ENCODE measurements at regions not wholly inside any gene's neighbourhood (a gene's known extent, or its start where the extent isn't known, plus 50 kb on each side); places are given as distances from the start of the nearest gene placed in this dataset.

GRCh38 chr3:162992741-162993140 lies 1496.1 kb downstream of the OTOL1 start:
- H3K27me3 ChIP-seq (ENCODE audit: control insufficient read depth, insufficient read depth, low read length), result no peaks in the 10 kb centered on the region
- no peak for TF ChIP-seq CTCF (IDR thresholded peaks at IDR 0.05; ENCODE audit: insufficient read depth, low read length, poor library complexity, severe bottlenecking)
- DNase-seq (ENCODE audit: low read depth), result no peak
- H3K36me3 ChIP-seq (ENCODE audit: control insufficient read depth, insufficient read depth, low read length), result no peaks in the 10 kb centered on the region
- H3K4me3 ChIP-seq (ENCODE audit: low read depth, low read length), result no peak overlapping the region

GRCh38 chr3:162994165-162994564 lies 1497.6 kb downstream of the OTOL1 start:
- no peak for TF ChIP-seq CTCF (IDR thresholded peaks at IDR 0.05; ENCODE audit: insufficient read depth, low read length, poor library complexity, severe bottlenecking)
- no peak for DNase-seq (ENCODE audit: low read depth)
- H3K4me3 ChIP-seq (ENCODE audit: low read depth, low read length), result no peak overlapping the region
- H3K27me3 ChIP-seq (ENCODE audit: control insufficient read depth, insufficient read depth, low read length), result no peaks in the 10 kb centered on the region
- no peaks in the 10 kb centered on the region for H3K36me3 ChIP-seq (ENCODE audit: control insufficient read depth, insufficient read depth, low read length)

- no peak overlapping the region for H3K4me3 ChIP-seq (ENCODE audit: low read depth, low read length)
- no peaks in the 10 kb centered on the region for H3K27me3 ChIP-seq (ENCODE audit: control insufficient read depth, insufficient read depth, low read length)
- DNase-seq (ENCODE audit: low read depth), result no peak
- no peaks in the 10 kb centered on the region for H3K36me3 ChIP-seq (ENCODE audit: control insufficient read depth, insufficient read depth, low read length)
- no peak for TF ChIP-seq CTCF (IDR thresholded peaks at IDR 0.05; ENCODE audit: insufficient read depth, low read length, poor library complexity, severe bottlenecking)
Measured at GRCh38 chr3:162996368-162996767, 1499.8 kb downstream of the OTOL1 start.

- no peak for TF ChIP-seq CTCF (IDR thresholded peaks at IDR 0.05; ENCODE audit: insufficient read depth, low read length, poor library complexity, severe bottlenecking)
- DNase-seq (ENCODE audit: low read depth), result no peak
- no peaks in the 10 kb centered on the region for H3K27me3 ChIP-seq (ENCODE audit: control insufficient read depth, insufficient read depth, low read length)
- H3K4me3 ChIP-seq (ENCODE audit: low read depth, low read length), result no peak overlapping the region
- no peaks in the 10 kb centered on the region for H3K36me3 ChIP-seq (ENCODE audit: control insufficient read depth, insufficient read depth, low read length)
Measured at GRCh38 chr3:162998205-162998604, 1501.6 kb downstream of the OTOL1 start.

- Histone ChIP-seq H3K36me3 (ENCODE audit: control insufficient read depth, insufficient read depth, low read length) (no peaks in the 10 kb centered on the region), H3K27me3 (ENCODE audit: control insufficient read depth, insufficient read depth, low read length) (no peaks in the 10 kb centered on the region), H3K4me3 (ENCODE audit: low read depth, low read length) (no peak overlapping the region)
- no peak for DNase-seq (ENCODE audit: low read depth)
- TF ChIP-seq CTCF (IDR thresholded peaks at IDR 0.05; ENCODE audit: insufficient read depth, low read length, poor library complexity, severe bottlenecking), result no peak
Measured at GRCh38 chr3:163011596-163011995, 1515.0 kb downstream of the OTOL1 start.

- no peaks in the 10 kb centered on the region for H3K36me3 ChIP-seq (ENCODE audit: control insufficient read depth, insufficient read depth, low read length)
- no peak overlapping the region for H3K4me3 ChIP-seq (ENCODE audit: low read depth, low read length)
- DNase-seq (ENCODE audit: low read depth), result no peak
- no peaks in the 10 kb centered on the region for H3K27me3 ChIP-seq (ENCODE audit: control insufficient read depth, insufficient read depth, low read length)
- no peak for TF ChIP-seq CTCF (IDR thresholded peaks at IDR 0.05; ENCODE audit: insufficient read depth, low read length, poor library complexity, severe bottlenecking)
Measured at GRCh38 chr3:163016251-163016650, 1519.6 kb downstream of the OTOL1 start.
